ENCODE measurements at regions not wholly inside any gene's neighbourhood (a gene's known extent, or its start where the extent isn't known, plus 50 kb on each side); places are given as distances from the start of the nearest gene placed in this dataset.
A peak's percentile ranks its signal among the peaks of the same experiment; 100 is the strongest.
"Not testable (repeated sequence)": the region's sequence is repeated elsewhere in the genome, so short reads cannot be mapped to it uniquely, and the experiment has no call there.

DNA sequence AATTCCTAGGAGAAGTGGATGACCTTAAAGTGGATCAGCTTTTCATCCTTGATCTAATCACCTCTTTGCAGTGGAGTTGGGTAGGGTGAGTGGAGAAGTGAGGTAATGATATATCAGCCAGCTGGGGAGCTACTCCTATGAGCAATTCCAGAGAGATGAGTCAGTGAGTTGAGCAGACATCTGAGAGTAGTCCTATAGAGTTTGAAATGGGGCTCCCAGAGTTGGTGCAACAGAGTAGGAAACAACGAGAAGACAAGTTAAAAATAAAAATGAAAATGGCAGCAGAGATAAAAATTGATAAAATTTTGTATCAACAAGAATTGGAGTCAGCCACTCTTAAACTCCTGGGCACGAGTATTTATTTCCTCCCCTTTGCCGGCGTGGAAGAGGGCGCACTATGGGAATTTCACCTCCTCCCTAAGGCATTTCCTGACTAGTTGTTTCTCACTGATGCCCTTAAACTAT, 150.8 kb upstream of the DPH6 start:
- TF ChIP-seq POLR2A (IDR thresholded peaks at IDR 0.05): no peak
- H3K9me3 ChIP-seq: no peaks in the 10 kb centered on the region
- DNase-seq (ENCODE audit: extremely low spot score in 2 of 2): no peak
- H3K27me3 ChIP-seq: no peaks in the 10 kb centered on the region
- peaks cover 6% of the 10 kb centered on the region for H3K4me1 ChIP-seq
- no peaks in the 10 kb centered on the region for H3K36me3 ChIP-seq
- H3K4me3 ChIP-seq: no peak overlapping the region
- intact Hi-C loops (cut with DNase I): no loop called here
- H3K27ac ChIP-seq: no peak overlapping the region

- TF ChIP-seq POLR2AphosphoS5 (IDR thresholded peaks at IDR 0.05; ENCODE audit: insufficient read depth in 1 of 2, low read depth in 1 of 2): peak in 1 of 2 donors; percentile 60
- no peak for TF ChIP-seq CTCF (IDR thresholded peaks at IDR 0.05)
- Histone ChIP-seq H3K36me3 (no peaks in the 10 kb centered on the region), H3K27ac (no peak overlapping the region), H3K4me3 (no peak overlapping the region), H3K4me1 (peaks cover 6% of the 10 kb centered on the region), H3K9me3 (no peaks in the 10 kb centered on the region), H3K27me3 (no peaks in the 10 kb centered on the region)
- intact Hi-C loops (cut with DNase I): no loop called here
- DNase-seq (ENCODE audit: extremely low spot score in 2 of 2): no peak
Observed at GRCh38 chr15:35697549-35698299, 151.8 kb upstream of the DPH6 start.

DNA sequence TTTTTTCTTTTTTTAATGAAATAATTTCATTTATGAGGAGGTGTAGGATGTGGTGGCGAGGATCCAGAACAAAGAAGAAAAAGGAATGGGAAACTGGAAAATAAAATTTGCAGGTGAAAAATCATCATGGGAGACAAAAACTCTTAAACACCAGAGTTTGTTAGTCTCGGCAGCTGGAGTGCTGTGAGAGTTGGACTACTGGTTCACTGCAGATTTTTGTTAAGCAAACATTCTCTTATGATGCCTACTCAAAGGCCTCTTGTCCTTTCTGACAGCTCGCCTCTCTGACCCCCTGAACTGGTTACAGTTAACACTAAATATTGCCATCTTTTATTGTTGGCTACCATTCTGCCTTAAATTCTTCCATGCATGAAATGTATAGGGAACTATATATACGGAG, 152.4 kb upstream of the DPH6 start:
- TF ChIP-seq CTCF (IDR thresholded peaks at IDR 0.05): no peak
- no peak for TF ChIP-seq POLR2A (IDR thresholded peaks at IDR 0.05)
- no peak for TF ChIP-seq POLR2AphosphoS5 (IDR thresholded peaks at IDR 0.05; ENCODE audit: insufficient read depth in 1 of 2, low read depth in 1 of 2)
- intact Hi-C loops (cut with DNase I): no loop called here
- no peak overlapping the region for H3K27ac ChIP-seq
- H3K9me3 ChIP-seq: no peaks in the 10 kb centered on the region
- H3K4me1 ChIP-seq: no peaks in the 10 kb centered on the region
- no peak for DNase-seq (ENCODE audit: extremely low spot score in 2 of 2)
- H3K27me3 ChIP-seq: no peaks in the 10 kb centered on the region
- H3K4me3 ChIP-seq: no peak overlapping the region
- H3K36me3 ChIP-seq: no peaks in the 10 kb centered on the region

DNA sequence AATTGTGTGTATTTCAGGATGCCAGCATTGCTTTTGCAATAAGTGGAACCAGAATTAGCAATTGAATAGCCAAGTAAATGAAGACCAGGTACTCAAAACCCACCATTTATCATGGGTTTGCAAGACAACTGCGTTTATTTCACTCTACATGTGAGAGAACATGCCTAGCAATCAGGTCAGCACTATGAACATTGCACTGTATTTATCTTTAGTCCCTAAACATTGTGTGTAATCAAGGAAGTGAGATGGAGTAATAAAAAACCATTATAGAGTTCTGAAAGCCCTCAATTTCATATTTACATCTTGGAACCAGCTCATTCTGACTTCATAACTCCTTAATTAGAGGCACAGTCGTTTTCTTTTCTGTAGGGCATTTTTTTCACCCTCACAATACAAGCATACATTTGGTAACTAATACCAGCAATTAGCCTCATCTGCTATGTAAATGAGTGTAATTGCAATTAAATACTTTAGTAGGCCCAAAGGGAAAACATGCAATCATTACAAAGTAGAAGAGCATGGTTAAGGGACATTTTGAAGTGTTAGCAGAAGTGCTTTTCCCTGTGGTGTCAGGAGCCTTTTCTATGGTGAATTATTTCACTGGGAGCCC, 153.1 kb upstream of the DPH6 start:
- Histone ChIP-seq H3K4me3 (no peak overlapping the region), H3K9me3 (no peaks in the 10 kb centered on the region), H3K4me1 (no peaks in the 10 kb centered on the region), H3K27me3 (no peaks in the 10 kb centered on the region), H3K27ac (no peak overlapping the region), H3K36me3 (no peaks in the 10 kb centered on the region)
- TF ChIP-seq POLR2A (IDR thresholded peaks at IDR 0.05) (no peak), POLR2AphosphoS5 (IDR thresholded peaks at IDR 0.05; ENCODE audit: insufficient read depth in 1 of 2, low read depth in 1 of 2) (no peak), CTCF (IDR thresholded peaks at IDR 0.05) (no peak)
- intact Hi-C loops (cut with DNase I): no loop called here
- DNase-seq (ENCODE audit: extremely low spot score in 2 of 2): no peak

- H3K27ac ChIP-seq; H3K4me1 ChIP-seq; DNase-seq (ENCODE audit: extremely low spot score in 2 of 2); H3K27me3 ChIP-seq; H3K9me3 ChIP-seq; H3K4me3 ChIP-seq; H3K36me3 ChIP-seq; intact Hi-C loops (cut with DNase I): not testable (repeated sequence)
Observed at GRCh38 chr15:35700091-35700593, 154.2 kb upstream of the DPH6 start.

- intact Hi-C loops (cut with DNase I): no loop called here
- Histone ChIP-seq H3K27me3 (no peaks in the 10 kb centered on the region), H3K27ac (no peak overlapping the region), H3K4me1 (peaks cover 8% of the 10 kb centered on the region), H3K36me3 (no peaks in the 10 kb centered on the region), H3K9me3 (no peaks in the 10 kb centered on the region), H3K4me3 (no peak overlapping the region)
- DNase-seq (ENCODE audit: extremely low spot score in 2 of 2): no peak
- TF ChIP-seq POLR2AphosphoS5 (IDR thresholded peaks at IDR 0.05; ENCODE audit: insufficient read depth in 1 of 2, low read depth in 1 of 2) (no peak), POLR2A (IDR thresholded peaks at IDR 0.05) (no peak)
Observed at GRCh38 chr15:35701402-35702046, 155.6 kb upstream of the DPH6 start.

Data from vagina (tissue), 2 donors.